Panc1 (cell line): ENCODE measurements at regions not wholly inside any gene's neighbourhood (a gene's known extent, or its start where the extent isn't known, plus 50 kb on each side); places are given as distances from the start of the nearest gene placed in this dataset.

Experiments
- ATAC-seq: fragments of 200-7000 bp; cut with Tn5 transposase; 2 replicates; pipeline ENCODE4 v1.9.1; 2020; ENCODE audit warnings: mild to moderate bottlenecking, moderate library complexity
- BruUV-seq: library from RNA; stranded (reverse); fragments of 400-500 nt; replicated peaks from 2 replicates; lab custom pipeline; 2021; lab: Mats Ljungman, UMichigan
- CTCF ChIA-PET: fragments of 300-600 bp; sonication (Branson Sonifier 250); formaldehyde crosslinking; loops from one replicate; lab custom pipeline; 2022; ENCODE audit warnings: antibody characterized with exemption; lab: Charles Lee
- POLR2A ChIA-PET: fragments of 300-600 bp; sonication (Branson Sonifier 250); formaldehyde crosslinking; loops from one replicate; lab custom pipeline; 2022; ENCODE audit warnings: antibody characterized with exemption; lab: Charles Lee
- DNase-seq: peaks from one replicate; pipeline ENCODE4 v3.0.0-alpha.2; 2010; ENCODE audit warnings: low read depth, low spot score
- H3K27ac ChIP-seq: 2 replicates; pipeline ENCODE4 v1.5.1; 2011; ENCODE audit warnings: mild to moderate bottlenecking, low read length, inconsistent platforms
- H3K27me3 ChIP-seq: fragments of 200-500 bp; sonication (Bioruptor generic); 2 replicates; pipeline ENCODE4 v1.6.0; 2014; ENCODE audit warnings: low read length, inconsistent platforms; ENCODE audit not compliant: control insufficient read depth, insufficient read depth
- H3K36me3 ChIP-seq: fragments of 200-500 bp; sonication (Bioruptor generic); 2 replicates; pipeline ENCODE4 v1.5.1; 2014; ENCODE audit warnings: inconsistent platforms, mild to moderate bottlenecking, low read length, moderate library complexity; ENCODE audit not compliant: control insufficient read depth, insufficient read depth
- H3K4me1 ChIP-seq: 2 replicates; pipeline ENCODE4 v1.5.1; 2011; ENCODE audit warnings: inconsistent platforms, mild to moderate bottlenecking, low read length, moderate library complexity; ENCODE audit not compliant: control insufficient read depth, insufficient read depth
- H3K4me3 ChIP-seq, 2 experiments: 2 replicates each; pipeline ENCODE4 v1.5.1; 2011 to 2012; ENCODE audit warnings: low read depth in 2 of 2, low read length in 2 of 2, mild to moderate bottlenecking in 2 of 2, inconsistent platforms in 1 of 2, moderate library complexity in 1 of 2
- H3K9me3 ChIP-seq: fragments of 200-500 bp; sonication (Bioruptor generic); 2 replicates; pipeline ENCODE4 v1.5.1; 2014; ENCODE audit warnings: low read depth, mild to moderate bottlenecking, inconsistent platforms, low read length, moderate library complexity; ENCODE audit not compliant: control insufficient read depth, insufficient read depth
- POLR2AphosphoS5 ChIP-seq: IDR thresholded peaks from 2 replicates; pipeline ENCODE4 v1.6.1; 2012; ENCODE audit warnings: mild to moderate bottlenecking, low read depth, low read length, moderate library complexity
- SIN3A ChIP-seq: IDR thresholded peaks from 2 replicates; pipeline ENCODE4 v1.6.1; 2012; ENCODE audit warnings: low read depth, mild to moderate bottlenecking, low read length, moderate library complexity, borderline replicate concordance; ENCODE audit not compliant: insufficient read depth
- TCF7L2 ChIP-seq: IDR thresholded peaks from 2 replicates; pipeline ENCODE4 v1.6.1; 2011; ENCODE audit warnings: mild to moderate bottlenecking, low read depth, low read length, inconsistent platforms
- in situ Hi-C: cut with HindIII; loops from 2 replicates; pipeline ENCODE4 v1.10.0; 2016; ENCODE audit warnings: low sequenced_read_pairs, low pct_unique_long_range_greater_than_20kb
- intact Hi-C: fragments of 100-400 bp; cut with micrococcal nuclease; formaldehyde crosslinking; loops from one replicate; pipeline ENCODE4 v1.10.0; 2022; ENCODE audit not compliant: unreplicated experiment
- TF ChIP-seq, protein P1 (sequence below), 2 experiments: IDR thresholded peaks; 2 replicates each; pipeline ENCODE4 v1.6.1; 2011 to 2012; ENCODE audit warnings: low read depth in 2 of 2, control low read depth in 1 of 2, low read length in 1 of 2, mild to moderate bottlenecking in 1 of 2, moderate library complexity in 1 of 2; ENCODE audit not compliant: insufficient read depth in 1 of 2
- TF ChIP-seq, protein P2 (sequence below): fragments of 450-650 bp; IDR thresholded peaks from 2 replicates; pipeline ENCODE4 v1.5.1; 2017; ENCODE audit warnings: mild to moderate bottlenecking

DNA sequence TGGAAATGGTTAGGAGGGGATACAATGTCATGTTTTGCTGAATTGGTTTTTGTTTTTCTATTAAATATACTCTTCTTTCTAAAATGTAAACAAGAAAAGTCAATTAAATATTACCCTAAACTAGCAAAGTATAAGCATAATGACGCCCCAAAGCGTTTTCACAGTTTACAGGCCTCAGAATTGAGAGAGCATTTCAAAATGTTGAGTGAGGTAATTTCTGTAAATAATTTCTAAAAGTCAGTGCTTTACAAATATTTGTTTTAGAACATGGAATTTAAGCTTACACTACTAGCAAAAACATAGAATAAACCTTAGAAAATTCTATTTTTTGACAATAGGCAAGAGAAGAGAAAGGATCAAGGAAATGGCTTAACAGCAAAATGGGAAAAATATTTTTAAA is 958.4 kb upstream of the USP15 start:
- Histone ChIP-seq H3K27ac (no peak overlapping the region), H3K9me3 (no peaks in the 10 kb centered on the region), H3K4me1 (no peaks in the 10 kb centered on the region), H3K36me3 (no peaks in the 10 kb centered on the region), H3K4me3 (no peak overlapping the region), H3K27me3 (no peaks in the 10 kb centered on the region)
- no peak for DNase-seq
- no peak for ATAC-seq
- in situ Hi-C loops (no loop called here), intact Hi-C loops (no loop called here)
- POLR2A ChIA-PET, result no interaction called here
- BruUV-seq, result no TSS peak
- CTCF ChIA-PET, result no interaction called here
- no peak for TF ChIP-seq SIN3A
- TF ChIP-seq, protein P1, sequence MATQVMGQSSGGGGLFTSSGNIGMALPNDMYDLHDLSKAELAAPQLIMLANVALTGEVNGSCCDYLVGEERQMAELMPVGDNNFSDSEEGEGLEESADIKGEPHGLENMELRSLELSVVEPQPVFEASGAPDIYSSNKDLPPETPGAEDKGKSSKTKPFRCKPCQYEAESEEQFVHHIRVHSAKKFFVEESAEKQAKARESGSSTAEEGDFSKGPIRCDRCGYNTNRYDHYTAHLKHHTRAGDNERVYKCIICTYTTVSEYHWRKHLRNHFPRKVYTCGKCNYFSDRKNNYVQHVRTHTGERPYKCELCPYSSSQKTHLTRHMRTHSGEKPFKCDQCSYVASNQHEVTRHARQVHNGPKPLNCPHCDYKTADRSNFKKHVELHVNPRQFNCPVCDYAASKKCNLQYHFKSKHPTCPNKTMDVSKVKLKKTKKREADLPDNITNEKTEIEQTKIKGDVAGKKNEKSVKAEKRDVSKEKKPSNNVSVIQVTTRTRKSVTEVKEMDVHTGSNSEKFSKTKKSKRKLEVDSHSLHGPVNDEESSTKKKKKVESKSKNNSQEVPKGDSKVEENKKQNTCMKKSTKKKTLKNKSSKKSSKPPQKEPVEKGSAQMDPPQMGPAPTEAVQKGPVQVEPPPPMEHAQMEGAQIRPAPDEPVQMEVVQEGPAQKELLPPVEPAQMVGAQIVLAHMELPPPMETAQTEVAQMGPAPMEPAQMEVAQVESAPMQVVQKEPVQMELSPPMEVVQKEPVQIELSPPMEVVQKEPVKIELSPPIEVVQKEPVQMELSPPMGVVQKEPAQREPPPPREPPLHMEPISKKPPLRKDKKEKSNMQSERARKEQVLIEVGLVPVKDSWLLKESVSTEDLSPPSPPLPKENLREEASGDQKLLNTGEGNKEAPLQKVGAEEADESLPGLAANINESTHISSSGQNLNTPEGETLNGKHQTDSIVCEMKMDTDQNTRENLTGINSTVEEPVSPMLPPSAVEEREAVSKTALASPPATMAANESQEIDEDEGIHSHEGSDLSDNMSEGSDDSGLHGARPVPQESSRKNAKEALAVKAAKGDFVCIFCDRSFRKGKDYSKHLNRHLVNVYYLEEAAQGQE (IDR thresholded peaks at IDR 0.05; ENCODE audit: insufficient read depth in 1 of 2, low read depth in 2 of 2, low read length in 1 of 2), result no peak
- TF ChIP-seq TCF7L2, result no peak
- TF ChIP-seq, protein P2, sequence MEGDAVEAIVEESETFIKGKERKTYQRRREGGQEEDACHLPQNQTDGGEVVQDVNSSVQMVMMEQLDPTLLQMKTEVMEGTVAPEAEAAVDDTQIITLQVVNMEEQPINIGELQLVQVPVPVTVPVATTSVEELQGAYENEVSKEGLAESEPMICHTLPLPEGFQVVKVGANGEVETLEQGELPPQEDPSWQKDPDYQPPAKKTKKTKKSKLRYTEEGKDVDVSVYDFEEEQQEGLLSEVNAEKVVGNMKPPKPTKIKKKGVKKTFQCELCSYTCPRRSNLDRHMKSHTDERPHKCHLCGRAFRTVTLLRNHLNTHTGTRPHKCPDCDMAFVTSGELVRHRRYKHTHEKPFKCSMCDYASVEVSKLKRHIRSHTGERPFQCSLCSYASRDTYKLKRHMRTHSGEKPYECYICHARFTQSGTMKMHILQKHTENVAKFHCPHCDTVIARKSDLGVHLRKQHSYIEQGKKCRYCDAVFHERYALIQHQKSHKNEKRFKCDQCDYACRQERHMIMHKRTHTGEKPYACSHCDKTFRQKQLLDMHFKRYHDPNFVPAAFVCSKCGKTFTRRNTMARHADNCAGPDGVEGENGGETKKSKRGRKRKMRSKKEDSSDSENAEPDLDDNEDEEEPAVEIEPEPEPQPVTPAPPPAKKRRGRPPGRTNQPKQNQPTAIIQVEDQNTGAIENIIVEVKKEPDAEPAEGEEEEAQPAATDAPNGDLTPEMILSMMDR, result no peak
- TF ChIP-seq POLR2AphosphoS5, result no peak

GRCh38 chr12:61302282-61302681 is 957.9 kb upstream of the USP15 start:
- ATAC-seq, result no peak
- intact Hi-C loops (no loop called here), in situ Hi-C loops (no loop called here)
- Histone ChIP-seq H3K27me3 (no peaks in the 10 kb centered on the region), H3K27ac (no peak overlapping the region), H3K4me1 (no peaks in the 10 kb centered on the region), H3K4me3 (no peak overlapping the region), H3K36me3 (no peaks in the 10 kb centered on the region), H3K9me3 (no peaks in the 10 kb centered on the region)
- BruUV-seq, result no TSS peak
- ChIA-PET CTCF (no interaction called here), POLR2A (no interaction called here)
- no peak for DNase-seq
- TF ChIP-seq SIN3A (no peak), POLR2AphosphoS5 (no peak), TCF7L2 (no peak)
- TF ChIP-seq, protein P2, result no peak
- TF ChIP-seq, protein P1 (IDR thresholded peaks at IDR 0.05; ENCODE audit: insufficient read depth in 1 of 2, low read depth in 2 of 2, low read length in 1 of 2), result no peak
